Osteoblast (primary cell): ENCODE measurements at regions not wholly inside any gene's neighbourhood (a gene's known extent, or its start where the extent isn't known, plus 50 kb on each side); places are given as distances from the start of the nearest gene placed in this dataset.

ENCODE experiments used
- DNase-seq: peaks from one replicate; pipeline ENCODE4 v3.0.0; 2011; ENCODE audit warnings: low spot score, mixed read lengths; ENCODE audit not compliant: insufficient read length; ENCODE audit errors: missing footprints
- H2AFZ ChIP-seq: 2 replicates; pipeline ENCODE4 v1.6.0; 2011; ENCODE audit warnings: mild to moderate bottlenecking, low read length
- H3K27ac ChIP-seq: 2 replicates; pipeline ENCODE4 v1.5.1; 2011; ENCODE audit warnings: mild to moderate bottlenecking, low read depth, low read length, moderate library complexity
- H3K27me3 ChIP-seq: 2 replicates; pipeline ENCODE4 v1.6.0; 2012; ENCODE audit warnings: mild to moderate bottlenecking, control low read depth, inconsistent platforms, low read length, moderate library complexity; ENCODE audit not compliant: insufficient read depth
- H3K36me3 ChIP-seq: 2 replicates; pipeline ENCODE4 v1.5.1; 2011; ENCODE audit warnings: mild to moderate bottlenecking, low read length, control low read depth, moderate library complexity; ENCODE audit not compliant: insufficient read depth
- H3K4me1 ChIP-seq: 2 replicates; pipeline ENCODE4 v1.5.1; 2011; ENCODE audit warnings: mild to moderate bottlenecking, low read length, control low read depth, moderate library complexity; ENCODE audit not compliant: insufficient read depth
- H3K4me2 ChIP-seq: 2 replicates; pipeline ENCODE4 v1.6.0; 2011; ENCODE audit warnings: mild to moderate bottlenecking, low read length; ENCODE audit not compliant: insufficient read depth
- H3K4me3 ChIP-seq: fragments of 200-600 bp; sonication (generic); 3 replicates; pipeline ENCODE4 v1.5.1; 2012; ENCODE audit warnings: mild to moderate bottlenecking, low read length, inconsistent platforms; ENCODE audit not compliant: insufficient read depth
- H3K79me2 ChIP-seq: 2 replicates; pipeline ENCODE4 v1.6.0; 2012; ENCODE audit warnings: mild to moderate bottlenecking, low read length, control low read depth, inconsistent platforms; ENCODE audit not compliant: insufficient read depth
- H3K9me3 ChIP-seq: 2 replicates; pipeline ENCODE4 v1.5.1; 2011; ENCODE audit warnings: low read depth, low read length, control low read depth
- H4K20me1 ChIP-seq: 2 replicates; pipeline ENCODE4 v1.6.0; 2012; ENCODE audit warnings: mild to moderate bottlenecking, low read length, control low read depth; ENCODE audit not compliant: insufficient read depth
- CTCF ChIP-seq: IDR thresholded peaks from 2 replicates; pipeline ENCODE4 v1.5.1; 2011; ENCODE audit warnings: mild to moderate bottlenecking, low read depth, low read length, moderate library complexity; ENCODE audit errors: extremely low read depth

GRCh38 chr3:171548917-171549316 lies 88.7 kb upstream of the TNIK start:
- Histone ChIP-seq H4K20me1 (no peaks in the 10 kb centered on the region), H3K36me3 (no peaks in the 10 kb centered on the region), H3K4me1 (no peaks in the 10 kb centered on the region), H3K4me3 (no peak overlapping the region), H3K4me2 (no peak overlapping the region), H2AFZ (peak overlapping the region; percentile 24), H3K9me3 (no peaks in the 10 kb centered on the region), H3K27ac (no peak overlapping the region), H3K27me3 (peaks cover 6% of the 10 kb centered on the region), H3K79me2 (no peaks in the 10 kb centered on the region)
- no peak for DNase-seq
- no peak for TF ChIP-seq CTCF

DNA sequence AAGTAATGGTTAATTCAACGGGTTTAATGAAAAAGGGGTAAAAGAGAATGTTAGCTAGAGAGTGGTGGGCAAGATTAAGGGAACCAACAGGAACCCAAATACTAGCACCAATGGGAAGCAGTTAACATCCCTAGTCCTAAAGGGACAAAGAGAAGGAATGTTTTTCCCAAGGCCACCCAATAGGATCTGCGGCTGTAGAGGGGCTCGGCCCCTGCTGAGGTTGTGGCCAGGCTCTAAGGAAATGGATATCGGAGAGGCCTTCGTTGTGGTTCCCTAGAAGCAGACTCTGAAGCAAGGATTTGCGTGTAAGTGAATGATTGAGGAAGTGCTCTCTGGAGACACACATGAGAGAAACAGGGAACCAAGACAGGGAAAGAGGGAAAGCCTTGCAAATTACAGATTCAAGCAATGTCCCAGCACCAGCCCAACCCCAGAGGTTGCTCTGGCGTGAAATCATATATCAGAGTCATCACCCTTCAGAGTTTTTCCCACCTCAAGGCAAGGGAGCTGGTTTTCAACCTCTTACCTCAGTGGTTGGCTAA lies 83.6 kb upstream of the TNIK start:
- H3K79me2 ChIP-seq = no peaks in the 10 kb centered on the region
- peaks cover 7% of the 10 kb centered on the region for H3K27me3 ChIP-seq
- DNase-seq = no peak
- H2AFZ ChIP-seq = no peak overlapping the region
- H4K20me1 ChIP-seq = no peaks in the 10 kb centered on the region
- H3K4me2 ChIP-seq = no peak overlapping the region
- H3K9me3 ChIP-seq = no peaks in the 10 kb centered on the region
- H3K36me3 ChIP-seq = no peaks in the 10 kb centered on the region
- H3K27ac ChIP-seq = no peak overlapping the region
- H3K4me1 ChIP-seq = no peaks in the 10 kb centered on the region
- TF ChIP-seq CTCF = no peak
- no peak overlapping the region for H3K4me3 ChIP-seq

GRCh38 chr3:171542976-171543375 lies 82.8 kb upstream of the TNIK start:
- Histone ChIP-seq H2AFZ (no peak overlapping the region), H3K79me2 (no peaks in the 10 kb centered on the region), H4K20me1 (no peaks in the 10 kb centered on the region), H3K27me3 (peaks cover 7% of the 10 kb centered on the region), H3K9me3 (no peaks in the 10 kb centered on the region), H3K4me3 (no peak overlapping the region), H3K27ac (no peak overlapping the region), H3K4me1 (no peaks in the 10 kb centered on the region), H3K4me2 (no peak overlapping the region), H3K36me3 (no peaks in the 10 kb centered on the region)
- no peak for DNase-seq
- TF ChIP-seq CTCF = no peak

- Histone ChIP-seq H3K27ac (no peak overlapping the region), H3K4me2 (no peak overlapping the region), H3K4me3 (no peak overlapping the region), H2AFZ (no peak overlapping the region), H3K79me2 (no peaks in the 10 kb centered on the region), H3K4me1 (no peaks in the 10 kb centered on the region), H3K9me3 (no peaks in the 10 kb centered on the region), H3K27me3 (peaks cover 7% of the 10 kb centered on the region), H3K36me3 (no peaks in the 10 kb centered on the region), H4K20me1 (no peaks in the 10 kb centered on the region)
- DNase-seq = no peak
- TF ChIP-seq CTCF = no peak
Measured at GRCh38 chr3:171541647-171542046, 81.4 kb upstream of the TNIK start.
